Myocyte (in vitro differentiated cells): ENCODE measurements at regions not wholly inside any gene's neighbourhood (a gene's known extent, or its start where the extent isn't known, plus 50 kb on each side); places are given as distances from the start of the nearest gene placed in this dataset.

ENCODE experiments used
- DNase-seq: peaks from one replicate; pipeline ENCODE4 v3.0.0-alpha.2; 2012; ENCODE audit warnings: low read depth

DNA sequence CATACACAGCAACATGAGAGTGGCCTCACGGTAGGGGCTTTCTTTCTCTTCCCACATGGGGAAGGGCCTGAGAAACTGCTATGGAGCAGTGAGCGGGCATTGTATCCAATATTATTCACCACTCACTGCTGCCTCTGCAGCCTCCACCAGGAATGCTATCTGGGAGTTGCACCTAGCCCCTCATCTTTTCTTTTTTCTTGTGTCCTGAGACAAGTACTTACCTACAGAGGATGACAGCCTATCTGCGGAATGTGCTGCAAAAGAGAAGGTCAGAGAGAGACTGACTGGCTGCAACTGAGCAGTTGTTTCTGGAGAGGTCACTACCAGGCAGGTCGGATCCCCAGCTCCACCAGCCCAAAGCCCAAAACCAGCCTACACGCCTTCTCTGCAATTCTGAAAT lies 52.1 kb upstream of the HTATIP2 start:
- no peak for DNase-seq

DNA sequence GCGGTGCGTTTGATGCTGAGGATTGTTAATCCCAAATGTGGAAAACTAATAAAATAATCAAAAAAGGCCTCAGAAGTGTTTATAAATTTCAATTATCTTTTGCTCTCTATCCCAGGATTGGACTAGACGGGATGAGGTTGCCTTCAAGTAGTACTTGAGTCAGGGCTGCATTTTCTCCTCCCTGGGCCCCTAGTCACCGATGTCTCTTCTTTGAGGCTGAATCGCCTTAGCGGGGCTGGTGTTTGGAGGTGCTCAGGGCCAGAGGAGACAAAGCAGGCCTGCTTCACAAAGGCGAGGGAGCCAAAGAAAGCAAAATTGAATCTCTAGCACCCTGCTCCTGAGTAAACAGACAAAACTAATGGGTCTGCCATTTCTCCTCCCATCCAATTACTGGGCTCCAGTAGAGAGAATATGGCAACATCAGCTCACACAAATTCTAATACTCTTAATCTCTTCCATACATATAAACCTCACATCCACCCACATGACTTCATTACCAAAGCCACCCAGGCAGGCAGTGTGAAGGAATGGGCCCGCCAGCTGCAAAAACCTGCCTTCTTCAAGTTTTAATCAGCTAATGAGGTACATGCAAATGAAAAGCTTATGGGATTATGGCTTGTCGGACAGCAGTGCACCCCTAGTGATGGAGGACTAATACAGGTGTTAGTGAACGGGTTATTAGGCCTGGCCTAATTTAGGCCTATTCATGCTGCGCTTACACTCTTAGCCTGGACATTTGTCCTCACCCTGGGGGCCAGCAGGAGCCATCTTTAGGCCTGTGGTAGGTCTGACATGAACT lies 52.7 kb upstream of the HTATIP2 start:
- DNase-seq = no peak

DNA sequence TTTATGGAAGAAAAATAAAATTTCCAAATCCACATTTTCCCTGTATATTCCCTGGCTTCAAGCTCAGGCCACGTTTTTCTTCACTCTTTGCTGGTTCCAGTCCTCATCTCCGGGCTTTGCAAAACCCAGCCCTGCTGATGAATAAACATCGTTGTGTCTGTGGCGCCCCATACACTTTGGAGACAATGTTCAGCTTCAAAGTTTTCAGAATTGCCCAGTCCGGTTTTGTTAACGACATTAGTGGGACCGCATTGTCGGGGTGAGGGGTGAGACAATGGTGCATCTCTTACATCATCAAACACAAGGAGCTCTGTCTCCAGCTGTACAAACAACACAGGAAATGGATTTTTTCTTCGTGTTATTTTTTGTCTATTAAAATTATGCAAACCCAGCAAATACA lies 53.4 kb upstream of the HTATIP2 start:
- DNase-seq = no peak

DNA sequence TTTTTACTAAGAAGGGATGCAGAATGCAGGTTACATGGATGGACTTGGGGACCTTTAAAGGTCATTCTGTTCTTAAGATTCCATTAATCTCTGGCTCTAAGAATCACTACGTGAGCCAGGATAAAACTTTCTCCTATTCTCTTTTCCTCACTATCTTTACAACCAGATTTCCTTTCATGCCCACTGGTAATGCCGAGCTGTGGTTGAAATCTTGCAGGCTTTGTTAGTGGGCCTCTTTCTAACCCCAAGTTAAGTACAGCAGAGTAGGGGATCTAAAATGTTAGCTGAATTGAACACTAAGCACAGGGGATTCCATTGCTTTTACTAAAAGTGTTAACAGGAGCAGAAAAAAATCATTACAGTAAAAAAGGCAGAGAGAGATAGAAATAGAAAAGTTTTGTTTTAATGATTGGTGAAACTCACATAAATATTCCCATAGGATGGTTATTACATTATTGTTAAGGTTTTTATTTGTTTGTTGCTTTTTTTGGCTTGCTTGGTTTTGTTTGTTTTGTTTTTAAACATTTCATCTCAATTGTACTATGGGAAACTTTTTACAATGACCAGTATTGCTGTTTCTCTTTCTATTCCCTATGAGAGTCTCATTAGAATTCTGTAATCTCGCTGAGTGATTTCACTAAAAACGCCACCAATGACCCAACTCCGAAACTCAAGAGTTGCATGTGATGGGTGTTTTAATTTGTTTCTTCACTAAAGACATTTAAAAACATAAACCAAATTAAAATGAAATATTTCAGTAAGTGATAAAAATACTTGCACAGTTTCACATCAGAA lies 54.1 kb upstream of the HTATIP2 start:
- DNase-seq = no peak

DNA sequence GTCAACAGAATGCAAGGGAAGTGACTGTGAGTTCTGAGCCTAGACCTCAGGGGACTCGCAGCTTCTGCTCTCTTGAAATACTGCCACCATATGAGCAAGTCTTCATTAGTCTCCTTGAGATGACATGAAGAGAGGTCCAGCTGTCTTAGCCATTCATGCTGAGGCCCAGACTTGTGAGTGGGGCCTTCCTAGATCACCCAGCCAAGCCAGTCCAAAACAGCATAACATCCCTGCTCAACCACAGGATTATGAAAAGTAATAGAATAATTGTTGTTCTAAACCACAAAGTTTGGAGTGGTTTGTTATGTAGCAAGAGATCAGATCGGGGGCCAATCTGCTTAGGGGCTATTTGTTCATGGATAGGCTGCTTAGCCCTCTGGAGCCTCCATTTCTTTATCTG lies 54.9 kb upstream of the HTATIP2 start:
- peak; percentile 38 for DNase-seq

DNA sequence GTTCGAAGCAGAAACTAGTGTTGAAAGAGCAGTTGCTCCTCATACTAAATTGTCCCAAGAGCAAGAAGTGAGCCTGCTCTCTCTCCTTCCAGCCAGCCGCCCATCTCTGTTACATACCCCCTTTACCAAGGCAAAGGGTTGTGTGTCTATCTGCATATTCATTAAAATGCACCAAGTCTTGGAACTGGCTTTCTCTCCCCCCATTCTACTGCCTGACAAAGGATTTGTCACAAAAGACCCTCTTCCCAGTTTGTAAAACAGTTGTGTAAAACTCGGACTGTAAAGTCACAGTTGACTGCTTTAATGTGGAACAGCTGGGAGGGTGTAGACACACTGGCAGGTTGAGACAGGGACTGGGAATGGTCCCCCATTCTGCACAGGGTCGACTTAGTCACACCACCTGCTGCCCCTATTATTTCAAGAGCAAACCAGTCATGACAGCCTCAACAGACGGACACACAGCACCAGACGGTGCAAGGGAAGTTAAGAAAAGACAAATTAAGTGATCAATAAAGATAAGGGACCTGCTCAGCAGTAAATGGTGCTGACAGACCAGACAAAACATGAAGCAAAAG lies 60.0 kb upstream of the HTATIP2 start:
- no peak for DNase-seq

DNA sequence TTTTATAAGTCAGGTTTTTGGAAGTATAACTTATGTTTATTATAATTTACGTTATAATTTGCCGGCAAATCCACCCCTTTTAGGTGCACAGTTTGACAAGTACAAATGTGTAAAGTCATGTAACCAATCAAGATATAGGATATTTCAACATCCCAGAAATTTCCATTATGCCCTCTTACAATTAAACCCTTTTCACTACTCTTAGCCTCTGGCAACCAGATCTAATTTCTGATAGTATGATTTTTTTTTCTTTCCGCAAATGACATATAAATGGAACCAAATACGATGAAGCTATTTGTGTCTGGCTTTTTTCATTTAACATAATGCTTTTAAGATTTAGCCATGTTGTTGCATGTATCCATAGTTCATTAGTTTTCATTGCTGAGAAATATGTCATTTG lies 69.5 kb upstream of the HTATIP2 start:
- no peak for DNase-seq

DNA sequence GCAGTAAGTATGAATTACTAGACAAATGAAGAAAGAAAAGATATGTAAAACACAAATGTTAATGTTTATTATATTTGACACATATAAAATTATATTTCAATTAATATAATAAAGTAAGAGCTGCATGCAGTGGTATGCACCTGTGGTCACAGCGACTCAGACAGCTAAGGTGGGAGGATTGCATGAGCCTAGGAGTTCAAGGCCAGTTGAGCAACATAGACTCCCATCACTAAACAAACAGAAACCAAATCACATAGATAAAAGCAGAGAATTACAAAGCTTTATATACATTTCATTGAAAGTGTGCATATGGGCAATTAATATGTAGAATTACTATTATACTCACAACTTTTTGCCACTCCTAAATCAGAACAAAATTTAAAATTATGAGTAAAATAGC lies 70.0 kb upstream of the HTATIP2 start:
- DNase-seq = no peak

DNA sequence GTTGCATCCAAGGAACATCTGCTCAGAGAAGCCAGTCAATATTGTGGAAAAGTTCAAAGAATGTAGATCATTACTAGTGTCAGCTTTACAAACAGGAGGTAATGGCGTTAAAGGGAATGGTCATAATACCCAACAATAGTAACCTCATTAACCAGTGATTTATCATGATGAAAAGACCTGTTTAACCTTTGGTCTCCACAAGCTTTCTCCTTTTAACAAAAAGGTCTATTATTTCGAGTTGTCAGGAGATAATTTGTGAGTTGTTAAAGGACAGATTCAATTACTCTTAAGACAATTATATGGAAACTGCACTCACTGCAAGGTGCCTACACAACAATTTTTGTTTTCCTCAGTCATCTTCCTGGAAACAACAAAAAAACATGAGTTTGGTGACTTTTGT lies 73.8 kb upstream of the HTATIP2 start:
- no peak for DNase-seq

DNA sequence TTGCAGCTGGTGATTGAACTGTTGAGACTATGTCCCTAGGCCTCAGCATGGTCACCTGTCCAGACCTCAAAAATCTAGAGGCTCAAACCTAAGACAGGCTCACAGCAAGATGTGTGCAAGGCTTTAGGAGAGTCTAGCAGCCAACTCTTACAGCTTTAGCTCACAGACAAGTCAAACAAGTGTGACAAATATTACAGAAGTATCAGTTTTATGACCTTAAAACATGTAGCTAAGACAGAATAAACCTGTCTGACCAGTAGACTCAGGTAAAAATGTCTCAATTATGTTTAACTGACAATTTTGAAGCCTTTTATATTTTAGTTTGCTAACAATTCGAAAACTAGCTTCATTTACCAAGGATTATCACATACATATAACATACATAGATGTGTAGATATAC lies 80.0 kb upstream of the HTATIP2 start:
- no peak for DNase-seq

DNA sequence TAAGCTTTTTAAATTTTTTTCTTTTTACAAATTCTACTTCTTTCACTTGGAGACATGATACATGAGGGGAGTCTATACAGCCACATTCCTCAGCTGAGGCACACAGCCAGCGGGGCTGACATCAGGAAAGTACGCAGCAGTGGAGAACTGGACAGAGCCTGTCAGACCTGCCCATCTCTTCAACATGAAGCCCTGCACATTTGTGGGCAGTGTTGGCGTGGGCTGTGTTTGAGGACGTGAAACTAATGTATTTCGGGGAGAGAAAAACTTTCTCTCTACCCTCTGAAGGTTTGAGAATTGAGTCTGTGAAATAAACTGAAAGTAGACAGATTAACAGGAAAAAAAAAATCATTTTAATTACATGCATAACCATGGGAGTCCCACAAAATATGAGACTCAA lies 84.8 kb upstream of the HTATIP2 start:
- DNase-seq = no peak

DNA sequence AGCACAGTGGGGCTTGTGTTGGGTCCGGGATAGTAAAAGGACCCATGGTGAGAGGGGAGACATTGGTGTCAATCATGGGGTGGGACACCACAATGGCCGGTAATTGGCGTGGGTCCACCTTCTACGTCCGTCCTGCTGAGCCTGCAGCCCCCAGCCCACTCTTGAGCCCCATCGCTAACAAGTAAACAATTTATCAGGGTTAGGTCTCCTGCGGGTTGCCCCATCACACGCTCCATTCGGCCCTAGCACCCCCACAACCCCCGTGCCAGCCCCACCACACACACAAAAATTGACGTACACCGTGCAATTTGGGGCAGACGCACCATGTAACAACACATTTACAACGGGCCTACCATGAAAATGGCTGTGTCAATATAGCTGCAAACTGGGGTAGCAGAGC lies 86.5 kb upstream of the HTATIP2 start:
- no peak for DNase-seq

DNA sequence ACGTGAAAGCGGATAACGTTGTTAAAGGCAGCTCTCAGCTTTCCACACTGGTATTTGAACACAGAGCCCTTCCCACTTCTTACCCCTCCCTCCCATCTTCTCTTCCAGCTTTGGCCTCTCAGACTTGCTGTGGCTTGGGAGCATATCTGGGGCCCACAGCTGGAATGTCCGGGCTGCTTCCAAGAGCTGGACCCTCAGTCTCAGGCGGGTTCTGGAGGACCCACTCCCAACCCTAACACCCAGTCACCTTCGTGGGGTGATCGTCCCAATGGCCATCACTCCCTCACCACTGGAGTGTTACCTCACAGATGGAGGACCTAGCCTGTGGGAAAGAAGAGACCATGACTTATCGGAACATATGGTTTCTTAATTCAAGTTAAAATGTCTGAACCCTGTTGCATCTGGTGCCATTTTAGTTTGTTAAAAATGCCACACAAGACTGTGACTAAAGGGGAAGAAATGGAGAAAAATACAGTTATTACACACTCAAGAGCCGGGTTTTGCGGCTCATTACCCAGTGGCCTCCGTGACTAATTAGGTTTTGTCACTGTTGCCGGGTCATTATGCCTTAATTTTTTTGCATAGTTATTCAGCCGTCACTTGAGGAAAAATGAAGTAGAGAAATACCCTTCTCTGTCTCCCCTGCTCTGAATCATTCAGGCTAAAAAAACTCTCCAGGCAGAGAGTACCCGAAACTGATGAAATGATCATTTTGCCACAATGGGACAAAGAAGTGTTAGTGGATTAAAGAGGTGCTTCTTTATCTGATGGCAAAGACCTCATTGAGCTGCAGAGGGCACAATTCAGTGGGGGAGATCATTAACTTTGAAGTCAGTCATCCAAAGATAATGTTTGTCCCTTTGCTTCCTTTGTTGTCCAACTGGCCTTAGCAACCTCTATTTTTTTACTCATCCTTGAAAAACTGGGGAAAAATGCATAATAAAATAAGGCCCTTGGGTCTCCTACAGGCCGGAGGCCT lies 87.2 kb upstream of the HTATIP2 start:
- no peak for DNase-seq

DNA sequence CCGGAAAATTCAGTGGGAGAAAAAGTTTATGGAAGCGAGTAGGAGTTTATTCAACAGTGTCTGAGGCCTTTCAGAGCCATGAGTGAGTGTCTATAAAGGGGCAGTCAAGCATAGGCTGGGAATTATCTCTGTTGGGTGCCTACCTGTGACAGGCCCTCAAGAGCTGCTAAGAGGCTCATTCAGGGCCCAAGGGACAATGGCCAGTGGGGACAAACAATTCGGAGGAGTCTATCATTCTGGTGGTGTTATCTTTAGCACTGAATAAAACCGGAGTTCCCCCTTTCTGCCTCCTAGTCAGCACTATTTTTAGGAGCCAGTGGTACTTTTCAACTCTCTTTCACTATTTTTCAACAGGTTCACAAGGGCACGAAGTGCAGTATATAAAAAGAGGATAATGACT lies 89.5 kb upstream of the HTATIP2 start:
- DNase-seq = no peak

DNA sequence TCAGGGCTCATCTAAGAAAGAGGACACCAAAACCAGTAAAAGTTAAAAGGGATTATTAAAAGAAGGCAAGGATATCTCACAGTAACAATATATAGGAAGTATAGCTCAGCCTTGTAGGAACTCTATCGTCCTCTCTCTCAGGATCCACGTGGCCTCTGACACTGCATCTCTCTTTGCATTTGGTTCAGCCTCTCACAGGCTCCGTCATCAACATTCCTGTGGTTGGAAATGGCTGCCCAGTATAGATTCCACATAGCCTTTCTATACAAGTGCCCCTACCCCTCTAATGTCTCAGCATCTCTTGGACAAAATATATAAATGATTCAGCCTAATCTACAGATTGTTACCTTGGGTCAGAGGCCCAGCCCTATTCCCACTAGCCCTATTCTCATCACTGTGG lies 101.3 kb upstream of the DBX1 start:
- DNase-seq = no peak

DNA sequence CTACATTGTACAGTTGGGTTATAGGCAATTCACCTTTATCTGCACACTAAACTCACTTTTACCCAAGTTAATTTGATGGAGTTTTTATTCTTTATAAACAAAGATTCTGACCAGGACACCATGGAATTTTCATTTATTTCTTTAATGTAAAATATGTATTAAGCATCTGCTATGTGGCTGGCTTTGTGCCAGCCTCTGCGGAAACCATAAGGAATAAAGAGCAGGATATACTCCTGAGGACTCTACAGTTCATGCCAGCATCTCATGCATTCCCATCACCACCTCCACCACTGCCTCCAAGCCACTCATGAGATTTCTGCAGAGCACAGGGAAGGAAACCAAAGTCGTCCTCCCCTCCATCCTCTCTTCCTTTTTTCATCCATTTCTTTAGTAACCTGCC lies 100.0 kb upstream of the DBX1 start:
- DNase-seq = no peak

DNA sequence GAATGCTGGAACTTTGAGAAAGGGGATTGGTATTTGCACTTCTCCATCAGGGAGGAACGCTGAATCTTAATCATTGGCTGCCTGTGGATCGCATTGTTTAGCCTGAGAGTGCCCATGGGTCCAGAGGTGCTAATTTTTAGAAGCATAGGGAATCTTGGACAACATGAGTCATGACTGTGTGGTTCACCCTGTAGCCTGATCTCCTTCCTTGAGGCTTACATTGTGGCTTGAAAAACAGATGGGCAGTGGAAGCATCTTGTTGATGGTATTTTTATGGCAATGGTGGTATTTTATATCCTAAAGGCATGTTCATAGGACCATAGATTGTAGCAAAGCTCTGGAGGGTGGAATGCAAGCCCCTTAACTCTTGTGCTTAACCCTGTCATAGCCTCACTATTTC lies 99.2 kb upstream of the DBX1 start:
- peak; percentile 80 for DNase-seq

DNA sequence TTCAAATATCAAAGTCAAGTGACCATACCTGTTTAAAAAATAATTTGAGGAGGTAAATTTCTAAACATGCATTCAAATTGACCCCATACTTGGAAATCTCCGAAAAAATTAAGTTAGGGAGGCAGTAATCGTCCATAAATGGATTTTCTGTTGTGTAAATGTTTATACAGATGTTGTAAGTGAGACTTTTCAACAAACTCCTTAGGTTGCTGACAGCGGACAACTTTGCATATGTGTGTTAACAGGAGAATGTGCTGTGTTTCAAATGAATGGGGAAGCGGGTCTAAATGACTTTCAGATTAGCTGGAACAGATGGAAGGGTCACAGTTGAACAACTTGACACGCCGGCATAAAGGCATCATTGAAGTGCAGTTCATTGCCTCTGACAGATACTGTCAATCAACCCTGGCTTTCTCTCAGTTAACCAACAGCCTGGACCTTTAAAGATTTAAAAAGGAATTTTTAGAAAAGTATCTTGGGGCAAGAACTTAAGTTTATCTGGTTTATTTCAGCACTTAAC lies 98.2 kb upstream of the DBX1 start:
- DNase-seq = no peak

DNA sequence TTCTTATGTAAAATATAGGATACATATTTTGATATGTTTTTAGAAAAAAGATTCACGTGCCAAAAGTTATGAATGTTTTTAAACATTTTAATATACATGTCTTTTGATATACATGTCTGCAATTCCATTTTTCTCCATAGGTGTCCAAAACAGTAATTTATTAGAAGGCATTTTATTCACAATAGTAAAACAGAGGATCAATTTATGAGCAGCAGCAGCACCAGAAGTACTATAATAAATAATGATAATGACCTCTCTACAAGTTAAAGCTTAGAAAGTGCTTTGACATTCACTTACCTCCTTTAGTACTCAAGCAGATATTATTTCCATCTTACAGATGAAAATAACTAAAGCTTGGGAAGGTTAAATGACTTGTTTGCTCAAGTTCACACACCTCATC lies 96.7 kb upstream of the DBX1 start:
- no peak for DNase-seq

DNA sequence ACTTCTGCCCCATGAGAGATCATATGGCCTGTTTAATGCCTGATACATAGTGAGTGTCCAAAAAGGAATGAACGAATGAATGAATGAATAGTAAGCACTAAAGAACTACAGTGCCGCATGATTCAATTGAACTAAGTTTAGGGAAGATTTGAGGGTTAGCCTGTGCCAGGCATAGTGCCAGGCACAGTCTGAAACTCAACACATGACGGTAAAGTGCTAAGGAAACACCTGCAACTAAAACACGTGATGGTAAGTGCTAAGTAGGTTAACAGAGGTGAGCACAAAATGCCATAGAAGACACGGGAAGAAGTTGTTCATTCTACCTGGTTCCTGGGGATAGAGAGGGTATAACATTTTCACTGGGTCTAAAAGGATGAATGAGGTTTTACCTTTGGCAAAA lies 93.5 kb upstream of the DBX1 start:
- DNase-seq = no peak

DNA sequence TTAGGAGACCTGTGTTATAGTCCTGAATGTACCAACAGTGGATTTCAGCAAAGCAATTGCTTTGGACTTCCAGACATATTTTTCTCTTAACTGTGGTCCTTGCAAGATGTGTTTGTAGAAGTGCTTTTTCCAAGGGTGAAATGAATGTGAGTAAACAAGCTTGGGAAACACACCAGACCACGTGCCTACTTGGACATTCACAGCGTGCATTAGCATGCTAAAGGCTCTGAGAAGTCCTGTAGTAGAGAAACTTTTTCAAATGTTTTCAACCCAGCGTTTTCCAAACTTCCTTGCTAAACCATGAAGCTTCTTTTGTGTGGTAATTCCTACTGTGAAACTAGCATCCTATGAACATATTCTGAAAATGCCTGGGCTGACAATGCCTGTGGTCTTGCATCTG lies 91.2 kb upstream of the DBX1 start:
- DNase-seq = no peak
